Inflammatory macrophage treated with lipopolysaccharide for 4 hours (primary cell): ENCODE measurements at regions not wholly inside any gene's neighbourhood (a gene's known extent, or its start where the extent isn't known, plus 50 kb on each side); places are given as distances from the start of the nearest gene placed in this dataset.
A peak's percentile ranks its signal among the peaks of the same experiment; 100 is the strongest.
"Not testable (repeated sequence)": the region's sequence is repeated elsewhere in the genome, so short reads cannot be mapped to it uniquely, and the experiment has no call there.

Experiments
- DNase-seq: peaks from one replicate; pipeline ENCODE4 v3.0.0-alpha.2; 2020

DNA sequence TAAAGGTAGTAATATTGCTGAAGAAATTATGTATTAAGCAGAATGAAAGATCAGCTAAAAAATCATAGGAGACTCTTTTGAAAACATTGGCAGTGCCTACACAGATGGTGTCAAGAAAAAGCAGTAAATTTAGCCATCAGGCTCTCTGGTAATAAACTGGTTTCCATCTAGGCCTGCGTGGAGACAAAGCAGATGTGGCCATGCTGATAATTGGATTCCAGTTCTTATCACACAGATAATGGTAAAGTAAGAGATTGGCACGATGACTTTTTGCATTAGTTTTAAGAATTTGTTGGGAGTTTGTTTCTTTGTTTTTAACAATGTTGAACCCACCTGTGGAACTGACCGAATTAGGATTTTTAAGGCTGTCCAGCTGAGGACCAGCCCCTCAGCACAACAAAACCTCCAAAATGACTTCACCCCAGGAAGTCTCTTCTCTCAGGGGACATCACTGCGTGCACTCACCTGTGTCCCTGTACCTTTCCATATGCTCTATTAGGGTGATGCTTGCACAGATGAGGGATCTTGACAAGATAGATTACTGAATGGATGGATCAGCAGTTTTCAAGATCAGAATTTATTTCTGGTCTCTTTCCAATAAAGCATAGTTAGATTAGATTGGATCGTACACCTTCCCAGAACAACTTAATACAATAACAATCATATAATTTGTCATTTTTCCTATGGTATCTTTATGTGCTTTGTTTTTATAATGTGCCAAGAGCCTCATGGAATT, 69.1 kb upstream of the DNAJC10 start:
- no peak for DNase-seq

DNA sequence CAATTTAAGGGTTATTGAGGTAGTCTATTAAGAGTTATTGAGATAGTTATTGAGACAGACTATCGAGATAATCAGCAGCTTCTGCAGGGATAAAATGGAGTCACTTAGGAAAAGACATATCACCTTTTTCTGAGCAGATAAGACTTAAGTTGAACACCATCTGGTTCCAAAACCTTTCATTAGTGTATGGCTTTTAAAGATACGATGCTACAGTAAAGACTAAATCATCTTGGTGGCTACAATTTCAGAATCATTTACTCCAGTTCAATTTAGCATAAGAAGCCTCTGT, 68.6 kb upstream of the DNAJC10 start:
- DNase-seq: no peak

DNA sequence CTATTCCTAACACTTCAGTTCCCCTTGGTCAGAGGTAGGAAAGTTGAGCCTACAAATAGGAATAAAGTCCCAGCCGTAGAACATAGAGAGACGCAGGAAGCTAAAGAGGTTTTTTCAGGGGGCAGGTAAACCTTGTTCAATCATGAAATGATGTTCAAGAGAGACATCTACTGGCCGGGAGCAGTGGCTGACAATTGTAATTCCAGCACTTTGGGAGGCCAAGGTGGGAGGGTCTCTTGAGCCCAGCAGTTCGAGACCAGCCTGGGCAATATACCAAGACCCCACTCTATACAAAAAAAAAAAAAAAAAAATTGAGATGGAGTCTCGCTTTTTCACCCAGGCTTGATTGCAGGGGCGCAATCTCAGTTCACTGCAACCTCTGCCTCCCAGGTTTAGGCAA, 66.7 kb upstream of the DNAJC10 start:
- no peak for DNase-seq

DNA sequence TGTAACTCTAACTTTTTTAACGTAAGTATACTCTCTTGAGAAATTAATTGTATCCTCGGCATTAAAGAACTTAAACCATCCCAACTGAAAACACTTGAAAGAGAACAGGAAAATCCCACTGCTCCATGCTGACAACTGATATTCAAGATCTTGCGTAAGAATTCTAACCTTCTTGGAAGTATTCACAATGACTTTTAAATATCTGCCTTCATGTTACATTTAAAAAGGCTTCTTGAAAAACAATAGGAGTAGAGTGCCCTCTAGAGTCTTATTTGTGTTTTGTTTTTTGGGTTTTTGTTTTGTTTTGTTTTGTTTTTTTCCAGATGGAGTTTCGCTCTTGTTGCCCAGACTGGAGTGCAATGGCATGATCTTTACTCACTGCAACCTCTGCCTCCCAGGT, 65.4 kb upstream of the DNAJC10 start:
- peak; percentile 51 for DNase-seq

DNA sequence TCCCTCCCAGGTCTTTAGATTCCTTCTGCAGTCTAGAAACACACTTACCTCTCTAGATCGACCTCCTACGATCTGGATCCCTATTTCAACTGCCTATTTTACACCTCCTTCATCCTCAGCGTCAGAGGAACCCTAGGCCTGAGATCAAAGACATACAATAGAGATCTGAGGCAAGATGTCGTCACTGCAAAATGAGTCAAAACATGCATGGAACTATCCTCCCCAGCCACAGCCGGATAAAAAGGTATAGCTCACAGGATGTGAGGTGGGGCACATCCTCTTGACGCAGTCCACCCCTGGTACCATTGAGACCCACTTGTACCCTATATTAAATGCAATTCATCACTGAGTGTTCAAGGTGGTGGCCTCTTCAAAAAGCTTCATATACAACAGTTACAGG, 63.7 kb upstream of the DNAJC10 start:
- no peak for DNase-seq

DNA sequence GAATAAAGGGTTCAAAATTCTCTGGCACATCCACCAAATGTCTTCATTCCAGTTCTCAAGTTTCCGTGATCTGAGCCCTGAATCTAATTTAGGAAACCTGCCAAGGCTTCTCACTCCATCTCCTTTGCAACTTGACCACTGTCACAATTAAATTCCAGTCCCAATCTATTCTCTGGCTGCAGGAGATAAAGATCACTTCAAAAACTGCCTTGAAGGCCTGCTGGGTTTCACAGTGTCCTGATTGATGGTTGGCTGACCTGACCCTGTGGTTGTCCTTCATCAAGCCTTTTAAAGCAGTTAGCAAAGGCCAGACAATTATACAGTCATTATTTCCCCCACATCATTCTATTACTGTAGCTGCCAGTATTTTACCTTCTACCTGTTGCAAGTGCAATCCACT, 60.3 kb upstream of the DNAJC10 start:
- DNase-seq: no peak

DNA sequence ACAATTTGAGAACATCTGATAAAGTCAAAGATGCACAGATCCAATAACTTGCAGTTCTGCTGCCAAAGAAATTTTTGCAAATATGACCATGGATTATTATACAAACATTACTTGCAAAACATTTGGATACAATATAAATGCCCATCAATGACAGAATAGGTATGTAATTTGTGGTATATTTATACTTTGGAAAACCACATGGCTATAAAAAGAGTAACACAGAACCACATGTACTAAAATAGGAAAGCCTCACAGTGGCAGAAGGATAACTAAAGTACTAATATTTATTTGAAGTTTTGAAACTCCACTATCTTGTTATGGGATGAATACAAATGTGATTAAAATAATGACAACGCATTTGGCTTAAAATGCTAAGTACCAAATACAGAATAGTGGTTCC, 51.8 kb upstream of the DNAJC10 start:
- no peak for DNase-seq

DNA sequence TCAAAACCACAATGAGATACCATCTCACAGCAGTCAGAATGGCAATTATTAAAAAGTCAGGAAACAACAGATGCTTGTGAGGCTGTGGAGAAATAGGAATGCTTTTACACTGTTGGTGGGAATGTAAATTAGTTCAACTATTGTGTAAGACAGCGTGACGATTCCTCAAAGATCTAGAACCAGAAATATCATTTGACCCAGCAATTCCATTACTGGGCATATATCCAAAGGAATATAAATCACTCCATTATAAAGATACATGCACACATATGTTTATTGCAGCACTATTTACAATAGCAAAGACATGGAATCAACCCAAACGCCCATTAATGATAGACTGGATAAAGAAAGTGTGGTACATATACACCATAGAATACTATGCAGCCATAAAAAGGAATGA, 50.6 kb upstream of the DNAJC10 start:
- not testable (repeated sequence) for DNase-seq
